GM23248 (cell line): ENCODE measurements at regions not wholly inside any gene's neighbourhood (a gene's known extent, or its start where the extent isn't known, plus 50 kb on each side); places are given as distances from the start of the nearest gene placed in this dataset.

Experiments used
- DNase-seq: peaks from one replicate; pipeline ENCODE4 v3.0.0-alpha.2; 2015
- H2AFZ ChIP-seq: fragments of 200-600 bp; sonication (generic); 2 replicates; pipeline ENCODE4 v1.6.1; 2016; ENCODE audit warnings: antibody characterized with exemption
- H3F3A ChIP-seq: fragments of 200-600 bp; sonication (generic); 2 replicates; pipeline ENCODE4 v1.6.1; 2016; ENCODE audit warnings: mild to moderate bottlenecking, antibody characterized with exemption, mixed run types; ENCODE audit not compliant: insufficient read depth
- H3K27ac ChIP-seq: fragments of 200-600 bp; sonication (generic); 2 replicates; pipeline ENCODE4 v1.5.1; 2016; ENCODE audit warnings: mild to moderate bottlenecking
- H3K27me3 ChIP-seq: fragments of 200-600 bp; sonication (generic); replicated peaks from 2 replicates; pipeline ENCODE4 v1.6.1; 2016; ENCODE audit warnings: mild to moderate bottlenecking; ENCODE audit not compliant: insufficient read depth
- H3K36me3 ChIP-seq: fragments of 200-600 bp; sonication (generic); 2 replicates; pipeline ENCODE4 v1.6.1; 2016; ENCODE audit warnings: low read depth, mild to moderate bottlenecking
- H3K4me1 ChIP-seq: fragments of 200-600 bp; sonication (generic); 2 replicates; pipeline ENCODE4 v1.6.1; 2016; ENCODE audit warnings: mild to moderate bottlenecking; ENCODE audit not compliant: insufficient read depth
- H3K4me2 ChIP-seq: fragments of 200-600 bp; sonication (generic); one replicate; pipeline ENCODE4 v1.6.1; 2016; ENCODE audit warnings: mild to moderate bottlenecking; ENCODE audit not compliant: unreplicated experiment
- H3K4me3 ChIP-seq: fragments of 200-600 bp; sonication (generic); 2 replicates; pipeline ENCODE4 v1.5.1; 2016; ENCODE audit warnings: mild to moderate bottlenecking
- H3K79me2 ChIP-seq: fragments of 200-600 bp; sonication (generic); 2 replicates; pipeline ENCODE4 v1.6.1; 2016; ENCODE audit warnings: mild to moderate bottlenecking; ENCODE audit not compliant: insufficient read depth
- H3K9ac ChIP-seq: fragments of 200-600 bp; sonication (generic); 2 replicates; pipeline ENCODE4 v1.6.1; 2016; ENCODE audit warnings: mild to moderate bottlenecking
- H3K9me2 ChIP-seq: fragments of 200-600 bp; sonication (generic); 2 replicates; pipeline ENCODE4 v1.6.1; 2016; ENCODE audit warnings: mixed run types, mild to moderate bottlenecking, moderate library complexity; ENCODE audit not compliant: insufficient read depth
- H3K9me3 ChIP-seq: fragments of 200-600 bp; sonication (generic); one replicate; pipeline ENCODE4 v1.6.1; 2017; ENCODE audit warnings: low read depth
- H4K20me1 ChIP-seq: fragments of 200-600 bp; sonication (generic); 2 replicates; pipeline ENCODE4 v1.6.0; 2016; ENCODE audit not compliant: insufficient read depth
- EZH2 ChIP-seq: fragments of 200-600 bp; sonication (generic); IDR thresholded peaks from 2 replicates; pipeline ENCODE4 v1.6.1; 2018; ENCODE audit warnings: antibody characterized with exemption, mild to moderate bottlenecking; ENCODE audit not compliant: insufficient read depth, poor library complexity, severe bottlenecking
- EZH2phosphoT487 ChIP-seq: fragments of 200-600 bp; sonication (generic); IDR thresholded peaks from 2 replicates; pipeline ENCODE4 v1.6.1; 2018; ENCODE audit warnings: antibody characterized with exemption, moderate library complexity, mild to moderate bottlenecking, low read depth; ENCODE audit not compliant: insufficient read depth
- WGBS, 2 experiments: methylation state at CpG; one replicate each; pipeline ENCODE4 v1.1.6; 2015 to 2017; ENCODE audit warnings: low lambda C conversion rate in 2 of 2, low coverage in 1 of 2; ENCODE audit errors: missing lambda C conversion rate in 2 of 2; 5-methylcytosine and 5-hydroxymethylcytosine counted together
- in situ Hi-C: fragments of 300-500 bp; cut with MboI; formaldehyde crosslinking; loops from 2 replicates; pipeline ENCODE4 v1.15.0; 2020

GRCh38 chr12:88982694-88983093 lies 369.6 kb downstream of the DUSP6 start:
- H3K9ac ChIP-seq: no peak overlapping the region
- no peaks in the 10 kb centered on the region for H3K36me3 ChIP-seq
- peaks cover 5% of the 10 kb centered on the region; the same call in 1 of the 2 replicates for H3K9me2 ChIP-seq
- H3K27me3 ChIP-seq: no peaks in the 10 kb centered on the region
- H3K9me3 ChIP-seq: no peaks in the 10 kb centered on the region
- H3K79me2 ChIP-seq: no peaks in the 10 kb centered on the region
- in situ Hi-C loops: no loop called here
- no peak overlapping the region for H3K4me2 ChIP-seq
- no peak overlapping the region for H2AFZ ChIP-seq
- TF ChIP-seq EZH2: no peak
- TF ChIP-seq EZH2phosphoT487: no peak
- no peaks in the 10 kb centered on the region for H3K4me1 ChIP-seq
- no peaks in the 10 kb centered on the region for H4K20me1 ChIP-seq
- no peak for DNase-seq
- H3K27ac ChIP-seq: no peak overlapping the region
- no peaks in the 10 kb centered on the region for H3F3A ChIP-seq
- WGBS, 2 experiments: 88 to 93% methylated on average over 1 of the region's 1 CpG
- no peak overlapping the region for H3K4me3 ChIP-seq

GRCh38 chr12:88977115-88977514 lies 375.2 kb downstream of the DUSP6 start:
- Histone ChIP-seq H4K20me1 (no peaks in the 10 kb centered on the region), H3K4me2 (no peak overlapping the region), H3K36me3 (no peaks in the 10 kb centered on the region), H3K4me3 (no peak overlapping the region), H3K4me1 (no peaks in the 10 kb centered on the region), H3K9me3 (no peaks in the 10 kb centered on the region), H3K27ac (no peak overlapping the region), H3K27me3 (no peaks in the 10 kb centered on the region), H3K79me2 (no peaks in the 10 kb centered on the region), H3F3A (no peaks in the 10 kb centered on the region), H2AFZ (no peak overlapping the region), H3K9ac (no peak overlapping the region), H3K9me2 (no peaks in the 10 kb centered on the region; the same call in 1 of the 2 replicates)
- 61 to 69% methylated on average over 2 of the region's 2 CpGs for WGBS, 2 experiments
- TF ChIP-seq EZH2phosphoT487: no peak
- no peak for TF ChIP-seq EZH2
- DNase-seq: no peak
- in situ Hi-C loops: no loop called here

GRCh38 chr12:88973998-88974397 lies 378.3 kb downstream of the DUSP6 start:
- DNase-seq: no peak
- H2AFZ ChIP-seq: no peak overlapping the region
- H3K9ac ChIP-seq: no peak overlapping the region
- no peaks in the 10 kb centered on the region for H3K9me3 ChIP-seq
- no peak overlapping the region for H3K4me3 ChIP-seq
- no peaks in the 10 kb centered on the region for H3K27me3 ChIP-seq
- 0 out of 2 replicates have a peak, but pooled peaks cover 3% of the 10 kb centered on the region for H3K4me1 ChIP-seq
- H3K27ac ChIP-seq: no peak overlapping the region
- H3K36me3 ChIP-seq: no peaks in the 10 kb centered on the region
- no peaks in the 10 kb centered on the region; the same call in 1 of the 2 replicates for H3K9me2 ChIP-seq
- H3K4me2 ChIP-seq: no peak overlapping the region
- no peaks in the 10 kb centered on the region for H4K20me1 ChIP-seq
- no peak for TF ChIP-seq EZH2phosphoT487
- no peak for TF ChIP-seq EZH2
- WGBS, 2 experiments: 97% methylated on average over 1 of the region's 1 CpG
- in situ Hi-C loops: no loop called here
- H3K79me2 ChIP-seq: no peaks in the 10 kb centered on the region
- no peaks in the 10 kb centered on the region for H3F3A ChIP-seq

GRCh38 chr12:88970740-88971139 lies 381.6 kb downstream of the DUSP6 start:
- H3K4me2 ChIP-seq: no peak overlapping the region
- no peak overlapping the region for H3K27ac ChIP-seq
- H3K4me3 ChIP-seq: no peak overlapping the region
- H3F3A ChIP-seq: no peaks in the 10 kb centered on the region
- no peak for DNase-seq
- H3K9me2 ChIP-seq: no peaks in the 10 kb centered on the region
- no peaks in the 10 kb centered on the region for H3K36me3 ChIP-seq
- in situ Hi-C loops: no loop called here
- peak overlapping the region; percentile 47 for H2AFZ ChIP-seq
- no peak for TF ChIP-seq EZH2
- no peak for TF ChIP-seq EZH2phosphoT487
- no peak overlapping the region for H3K9ac ChIP-seq
- H3K9me3 ChIP-seq: no peaks in the 10 kb centered on the region
- no peaks in the 10 kb centered on the region for H4K20me1 ChIP-seq
- H3K27me3 ChIP-seq: no peaks in the 10 kb centered on the region
- H3K79me2 ChIP-seq: no peaks in the 10 kb centered on the region
- WGBS, 2 experiments: 0% methylated on average over 1 of the region's 1 CpG
- H3K4me1 ChIP-seq: 0 out of 2 replicates have a peak, but pooled peaks cover 3% of the 10 kb centered on the region

DNA sequence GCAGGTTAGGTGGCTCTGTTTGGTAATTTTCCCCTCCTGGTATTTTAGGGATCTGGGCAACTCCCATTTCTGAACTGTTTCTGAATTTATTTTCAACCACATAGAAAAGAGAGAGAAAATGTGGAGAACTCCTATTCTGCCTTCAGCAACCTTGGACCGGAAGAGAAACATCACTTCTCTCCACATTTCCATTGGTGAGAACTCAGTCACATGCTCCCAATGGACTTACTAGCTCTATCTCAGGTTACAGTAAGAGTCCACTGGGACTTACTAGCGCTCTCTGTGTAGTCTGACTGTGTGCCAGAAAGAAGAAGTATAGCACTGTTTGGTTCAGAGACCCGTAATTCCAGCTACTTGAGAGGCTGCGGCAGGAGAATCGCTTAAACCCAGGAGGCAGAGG lies 383.2 kb downstream of the DUSP6 start:
- TF ChIP-seq EZH2 (no peak), EZH2phosphoT487 (no peak)

More for the DNA sequence above, 383.2 kb downstream of the DUSP6 start:
- Histone ChIP-seq H3K9me2 (no peaks in the 10 kb centered on the region), H3F3A (no peaks in the 10 kb centered on the region), H3K4me2 (no peak overlapping the region), H3K9me3 (no peaks in the 10 kb centered on the region), H3K9ac (no peak overlapping the region), H3K36me3 (no peaks in the 10 kb centered on the region), H3K4me1 (0 out of 2 replicates have a peak, but pooled peaks cover 3% of the 10 kb centered on the region), H3K27me3 (no peaks in the 10 kb centered on the region), H3K27ac (no peak overlapping the region), H2AFZ (no peak overlapping the region), H3K4me3 (no peak overlapping the region), H3K79me2 (no peaks in the 10 kb centered on the region), H4K20me1 (no peaks in the 10 kb centered on the region)
- DNase-seq: no peak
- in situ Hi-C loops: no loop called here
- WGBS, 2 experiments: 94% methylated on average over 5 of the region's 5 CpGs
